CD14-positive monocyte (primary cell): ENCODE measurements at regions not wholly inside any gene's neighbourhood (a gene's known extent, or its start where the extent isn't known, plus 50 kb on each side); places are given as distances from the start of the nearest gene placed in this dataset.

Source experiments
- DNase-seq, 3 donors: peaks; one replicate each; pipeline ENCODE4 v3.0.0-alpha.2; 2011 to 2022
- H2AFZ ChIP-seq: 2 replicates; pipeline ENCODE4 v1.6.0; 2012; ENCODE audit warnings: mild to moderate bottlenecking, low read depth, low read length, inconsistent platforms; ENCODE audit not compliant: insufficient read depth, poor library complexity, severe bottlenecking
- H3K27ac ChIP-seq, 2 donors: 1 replicate in 1 of 2; 2 replicates in 1 of 2; pipeline ENCODE4 v1.5.1; 2012 to 2013; ENCODE audit warnings: low read length in 2 of 2, control low read depth in 1 of 2, inconsistent platforms in 1 of 2, low read depth in 1 of 2, mild to moderate bottlenecking in 1 of 2
- H3K27me3 ChIP-seq, 2 donors: one replicate each; pipeline versions ENCODE4 v1.6.0 to v1.6.1; 2011 to 2013; ENCODE audit warnings: low read length in 2 of 2; ENCODE audit not compliant: control insufficient read depth in 2 of 2, insufficient read depth in 2 of 2
- H3K36me3 ChIP-seq, 2 donors: replicated peaks in 1 of 2; 1 replicate in 1 of 2; 2 replicates in 1 of 2; pipeline versions ENCODE4 v1.5.1 to v1.6.1; 2012 to 2013; ENCODE audit warnings: low read length in 2 of 2, control low read depth in 1 of 2, inconsistent platforms in 1 of 2, mild to moderate bottlenecking in 1 of 2; ENCODE audit not compliant: insufficient read depth in 2 of 2, control insufficient read depth in 1 of 2
- H3K4me1 ChIP-seq, 2 donors: 1 replicate in 1 of 2; 2 replicates in 1 of 2; pipeline versions ENCODE4 v1.5.1 to v1.6.1; 2012 to 2013; ENCODE audit warnings: low read length in 2 of 2, control low read depth in 1 of 2, inconsistent platforms in 1 of 2, mild to moderate bottlenecking in 1 of 2, moderate library complexity in 1 of 2; ENCODE audit not compliant: insufficient read depth in 2 of 2, control insufficient read depth in 1 of 2
- H3K4me2 ChIP-seq: replicated peaks from 2 replicates; pipeline ENCODE3; 2012; ENCODE audit warnings: low read length, moderate library complexity, mild to moderate bottlenecking; ENCODE audit not compliant: poor library complexity, severe bottlenecking; ENCODE audit errors: extremely low read depth
- H3K4me3 ChIP-seq, 3 experiments: fragments of 200-600 bp in 1 of 3; sonication (generic) in 1 of 3; replicated peaks in 1 of 3; 1 replicate in 2 of 3; 2 replicates in 1 of 3; pipeline ENCODE4 v1.5.1; 2011 to 2013; ENCODE audit warnings: low read length in 3 of 3, mild to moderate bottlenecking in 3 of 3, control low read depth in 2 of 3, low read depth in 2 of 3, inconsistent platforms in 1 of 3, moderate library complexity in 1 of 3
- H3K79me2 ChIP-seq: 2 replicates; pipeline ENCODE4 v1.6.0; 2012; ENCODE audit warnings: mild to moderate bottlenecking, control low read depth, inconsistent platforms, low read length, moderate library complexity; ENCODE audit not compliant: insufficient read depth
- H3K9ac ChIP-seq: 2 replicates; pipeline ENCODE4 v1.6.0; 2017; ENCODE audit warnings: low read length, mild to moderate bottlenecking; ENCODE audit not compliant: insufficient read depth, poor library complexity, severe bottlenecking
- H3K9me3 ChIP-seq, 2 donors: replicated peaks in 1 of 2; 1 replicate in 1 of 2; 2 replicates in 1 of 2; pipeline versions ENCODE4 v1.5.1 to v1.6.1; 2012 to 2013; ENCODE audit warnings: low read length in 2 of 2, control low read depth in 1 of 2; ENCODE audit not compliant: control insufficient read depth in 1 of 2, insufficient read depth in 1 of 2
- H4K20me1 ChIP-seq: 2 replicates; pipeline ENCODE4 v1.6.0; 2012; ENCODE audit warnings: mild to moderate bottlenecking, low read length, control low read depth, moderate library complexity; ENCODE audit not compliant: insufficient read depth
- H3K27ac Mint-ChIP-seq, 7 donors: one replicate each; pipeline ENCODE4 v1.8.0; 2020; ENCODE audit warnings: mild to moderate bottlenecking in 7 of 7, mixed read lengths in 7 of 7, moderate library complexity in 6 of 7, inconsistent platforms in 2 of 7
- H3K27me3 Mint-ChIP-seq, 3 donors: one replicate each; pipeline ENCODE4 v1.8.0; 2021 to 2022; ENCODE audit warnings: low read depth in 3 of 3, mild to moderate bottlenecking in 3 of 3, mixed read lengths in 3 of 3, moderate library complexity in 3 of 3, inconsistent platforms in 1 of 3
- H3K36me3 Mint-ChIP-seq, 2 donors: one replicate each; pipeline ENCODE4 v1.8.0; 2020; ENCODE audit warnings: mixed read lengths in 2 of 2, inconsistent platforms in 1 of 2, mild to moderate bottlenecking in 1 of 2
- H3K4me1 Mint-ChIP-seq: one replicate; pipeline ENCODE4 v1.8.0; 2020; ENCODE audit warnings: mild to moderate bottlenecking, mixed read lengths
- H3K4me3 Mint-ChIP-seq, 2 donors: one replicate each; pipeline ENCODE4 v1.8.0; 2020; ENCODE audit warnings: mild to moderate bottlenecking in 2 of 2, mixed read lengths in 2 of 2, moderate library complexity in 1 of 2
- H3K9me3 Mint-ChIP-seq, 7 donors: one replicate each; pipeline ENCODE4 v1.8.0; 2020 to 2022; ENCODE audit warnings: mixed read lengths in 7 of 7, mild to moderate bottlenecking in 6 of 7, moderate library complexity in 6 of 7, inconsistent platforms in 2 of 7
- WGBS: methylation state at CpG from one replicate; pipeline ENCODE4 v1.1.5; 2013; ENCODE audit warnings: missing lambda C conversion rate; ENCODE audit not compliant: insufficient coverage; 5-methylcytosine and 5-hydroxymethylcytosine counted together
- intact Hi-C, 2 donors: fragments of 100-400 bp; cut with micrococcal nuclease; formaldehyde crosslinking; loops; one replicate each; pipeline versions ENCODE4 v1.15.0 to v1.15.1; 2023
- TF ChIP-seq, protein P1 (sequence below): fragments of 200-600 bp; IDR thresholded peaks from one replicate; pipeline ENCODE4 v1.8.0; 2022; ENCODE audit warnings: antibody characterized with exemption, mild to moderate bottlenecking

DNA sequence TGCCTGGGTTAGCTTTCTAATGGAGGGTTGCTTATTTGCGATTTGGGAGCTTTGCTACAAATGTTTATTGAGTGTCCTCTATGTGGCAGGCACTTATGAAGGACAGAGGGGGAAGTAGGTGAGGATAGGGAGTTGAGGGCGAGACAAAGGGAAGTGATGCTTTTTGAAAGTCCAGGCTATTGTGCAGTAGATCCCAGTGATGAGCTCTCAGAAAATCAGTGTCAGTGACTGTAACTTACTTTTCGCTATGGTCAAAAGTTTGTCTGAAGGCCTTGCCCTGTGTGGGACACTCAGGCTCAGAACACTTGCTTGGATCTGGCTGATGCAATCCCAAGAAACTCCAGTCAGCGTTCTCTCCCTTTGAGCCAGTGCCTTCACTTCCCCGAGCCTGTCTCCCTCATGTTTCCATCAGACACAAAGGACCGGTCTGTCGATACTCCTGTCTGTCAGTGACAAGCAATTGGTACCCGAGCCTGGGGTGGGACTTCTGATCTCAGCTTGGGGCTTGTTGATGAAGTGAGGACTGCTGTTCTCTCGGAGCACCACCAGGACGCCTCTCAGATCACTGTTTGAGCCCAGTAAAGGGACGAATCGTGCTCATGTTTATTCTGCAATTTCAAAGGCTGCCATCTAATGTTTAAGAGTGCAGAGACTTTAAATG is 63.1 kb upstream of the SORCS3 start:
- Histone ChIP-seq H4K20me1 (no peaks in the 10 kb centered on the region), H3K9me3 (no peaks in the 10 kb centered on the region), H3K27ac (no peak overlapping the region), H3K4me2 (no peak overlapping the region), H3K79me2 (no peaks in the 10 kb centered on the region), H3K36me3 (no peaks in the 10 kb centered on the region), H3K4me3 (no peak overlapping the region), H2AFZ (no peak overlapping the region), H3K27me3 (peaks cover 0 to 5% of the 10 kb centered on the region in 2 donors), H3K9ac (no peak overlapping the region), H3K4me1 (no peaks in the 10 kb centered on the region)
- H3K27me3 Mint-ChIP-seq: peaks cover 8 to 16% (median 13%) of the 10 kb centered on the region in 3 donors
- no peaks in the 10 kb centered on the region for H3K4me1 Mint-ChIP-seq
- TF ChIP-seq, protein P1, sequence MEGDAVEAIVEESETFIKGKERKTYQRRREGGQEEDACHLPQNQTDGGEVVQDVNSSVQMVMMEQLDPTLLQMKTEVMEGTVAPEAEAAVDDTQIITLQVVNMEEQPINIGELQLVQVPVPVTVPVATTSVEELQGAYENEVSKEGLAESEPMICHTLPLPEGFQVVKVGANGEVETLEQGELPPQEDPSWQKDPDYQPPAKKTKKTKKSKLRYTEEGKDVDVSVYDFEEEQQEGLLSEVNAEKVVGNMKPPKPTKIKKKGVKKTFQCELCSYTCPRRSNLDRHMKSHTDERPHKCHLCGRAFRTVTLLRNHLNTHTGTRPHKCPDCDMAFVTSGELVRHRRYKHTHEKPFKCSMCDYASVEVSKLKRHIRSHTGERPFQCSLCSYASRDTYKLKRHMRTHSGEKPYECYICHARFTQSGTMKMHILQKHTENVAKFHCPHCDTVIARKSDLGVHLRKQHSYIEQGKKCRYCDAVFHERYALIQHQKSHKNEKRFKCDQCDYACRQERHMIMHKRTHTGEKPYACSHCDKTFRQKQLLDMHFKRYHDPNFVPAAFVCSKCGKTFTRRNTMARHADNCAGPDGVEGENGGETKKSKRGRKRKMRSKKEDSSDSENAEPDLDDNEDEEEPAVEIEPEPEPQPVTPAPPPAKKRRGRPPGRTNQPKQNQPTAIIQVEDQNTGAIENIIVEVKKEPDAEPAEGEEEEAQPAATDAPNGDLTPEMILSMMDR: no peak
- H3K9me3 Mint-ChIP-seq: peaks cover 0 to 3% (median 0%) of the 10 kb centered on the region in 7 donors
- WGBS: 70% methylated on average over 8 of the region's 12 CpGs
- no peak overlapping the region for H3K4me3 Mint-ChIP-seq
- intact Hi-C loops: loop anchor here in 1 of 2 donors (10.0 kb wide), 1 partner anchor 273 kb away; no protein-coding TSS in a partner anchor
- no peak for DNase-seq
- H3K36me3 Mint-ChIP-seq: no peaks in the 10 kb centered on the region
- no peak overlapping the region for H3K27ac Mint-ChIP-seq

DNA sequence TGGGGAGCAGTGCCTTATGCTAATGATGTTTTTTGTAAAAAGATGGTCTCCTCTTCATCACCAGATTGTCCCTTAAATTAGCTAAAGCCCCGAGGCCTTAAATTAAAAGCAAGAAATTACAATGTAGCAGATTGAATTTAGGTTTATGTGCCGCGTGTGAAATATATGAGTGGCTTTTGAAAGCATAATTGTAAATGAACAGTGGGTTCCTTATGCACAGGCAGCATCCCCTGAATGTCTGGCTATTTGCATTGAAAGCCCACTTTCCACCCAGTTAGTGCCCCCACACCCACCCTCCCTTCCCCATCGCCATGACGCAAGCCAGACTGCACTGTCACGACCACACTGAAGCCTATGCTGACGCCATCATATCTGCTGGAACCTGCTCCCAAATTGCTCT is 62.4 kb upstream of the SORCS3 start:
- Mint-ChIP-seq H3K27me3 (peaks cover 9 to 16% (median 13%) of the 10 kb centered on the region in 3 donors), H3K4me3 (no peak overlapping the region), H3K9me3 (peaks cover 0 to 4% (median 0%) of the 10 kb centered on the region in 7 donors), H3K27ac (no peak overlapping the region), H3K4me1 (no peaks in the 10 kb centered on the region), H3K36me3 (no peaks in the 10 kb centered on the region)
- H3K27ac ChIP-seq: no peak overlapping the region
- H3K9ac ChIP-seq: no peak overlapping the region
- intact Hi-C loops: loop anchor here in 1 of 2 donors (10.0 kb wide), 1 partner anchor 274 kb away; no protein-coding TSS in a partner anchor
- no peak overlapping the region for H3K4me3 ChIP-seq
- no peaks in the 10 kb centered on the region for H4K20me1 ChIP-seq
- H3K36me3 ChIP-seq: no peaks in the 10 kb centered on the region
- DNase-seq: no peak
- H2AFZ ChIP-seq: no peak overlapping the region
- TF ChIP-seq, protein P1: no peak
- WGBS: 85% methylated on average over 4 of the region's 7 CpGs
- no peak overlapping the region for H3K4me2 ChIP-seq
- no peaks in the 10 kb centered on the region for H3K9me3 ChIP-seq
- H3K4me1 ChIP-seq: no peaks in the 10 kb centered on the region
- H3K79me2 ChIP-seq: no peaks in the 10 kb centered on the region
- H3K27me3 ChIP-seq: peaks cover 0 to 5% of the 10 kb centered on the region in 2 donors
